ENCODE measurements at regions not wholly inside any gene's neighbourhood (a gene's known extent, or its start where the extent isn't known, plus 50 kb on each side); places are given as distances from the start of the nearest gene placed in this dataset.

DNA sequence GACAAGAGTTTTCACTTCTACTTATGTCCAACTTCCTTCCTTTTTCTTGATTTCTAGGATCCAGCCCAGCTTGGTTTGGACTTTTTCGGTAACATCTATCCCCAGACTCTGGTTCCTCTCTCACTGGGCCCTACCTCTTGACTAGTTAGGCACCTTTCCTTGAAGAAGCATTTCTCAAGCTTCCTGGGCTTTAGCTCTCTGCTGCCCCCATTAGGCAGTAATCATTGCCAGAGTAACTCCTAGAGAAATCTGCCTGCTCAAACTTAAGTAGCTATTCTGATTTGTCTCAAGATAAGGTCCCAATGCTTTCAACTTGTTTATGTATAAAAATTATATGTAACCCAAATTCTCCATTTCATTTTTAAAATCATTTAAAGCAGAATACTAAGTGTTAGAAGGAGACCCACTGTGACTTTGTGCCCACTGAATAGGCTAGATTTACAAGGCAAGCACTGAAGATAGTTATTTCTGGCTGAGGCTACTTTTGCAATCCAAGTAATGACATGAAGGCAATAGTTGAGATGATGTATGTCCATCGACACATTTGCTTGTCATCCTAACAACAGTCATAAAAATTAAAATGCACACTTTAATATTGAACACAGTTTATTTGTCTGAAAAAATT lies 275.0 kb upstream of the G2E3 start:
- Mint-ChIP-seq H3K27me3 (ENCODE audit: insufficient read depth, unreplicated experiment) (no peaks in the 10 kb centered on the region), H3K27ac (ENCODE audit: low read depth, unreplicated experiment) (no peak overlapping the region), H3K4me3 (ENCODE audit: unreplicated experiment) (no peak overlapping the region), H3K4me1 (ENCODE audit: insufficient read depth, unreplicated experiment) (no peaks in the 10 kb centered on the region), H3K36me3 (ENCODE audit: insufficient read depth, unreplicated experiment) (no peaks in the 10 kb centered on the region), H3K9me3 (ENCODE audit: unreplicated experiment) (no peaks in the 10 kb centered on the region)
- intact Hi-C loops (cut with micrococcal nuclease) = no loop called here
- TF ChIP-seq, protein P1, sequence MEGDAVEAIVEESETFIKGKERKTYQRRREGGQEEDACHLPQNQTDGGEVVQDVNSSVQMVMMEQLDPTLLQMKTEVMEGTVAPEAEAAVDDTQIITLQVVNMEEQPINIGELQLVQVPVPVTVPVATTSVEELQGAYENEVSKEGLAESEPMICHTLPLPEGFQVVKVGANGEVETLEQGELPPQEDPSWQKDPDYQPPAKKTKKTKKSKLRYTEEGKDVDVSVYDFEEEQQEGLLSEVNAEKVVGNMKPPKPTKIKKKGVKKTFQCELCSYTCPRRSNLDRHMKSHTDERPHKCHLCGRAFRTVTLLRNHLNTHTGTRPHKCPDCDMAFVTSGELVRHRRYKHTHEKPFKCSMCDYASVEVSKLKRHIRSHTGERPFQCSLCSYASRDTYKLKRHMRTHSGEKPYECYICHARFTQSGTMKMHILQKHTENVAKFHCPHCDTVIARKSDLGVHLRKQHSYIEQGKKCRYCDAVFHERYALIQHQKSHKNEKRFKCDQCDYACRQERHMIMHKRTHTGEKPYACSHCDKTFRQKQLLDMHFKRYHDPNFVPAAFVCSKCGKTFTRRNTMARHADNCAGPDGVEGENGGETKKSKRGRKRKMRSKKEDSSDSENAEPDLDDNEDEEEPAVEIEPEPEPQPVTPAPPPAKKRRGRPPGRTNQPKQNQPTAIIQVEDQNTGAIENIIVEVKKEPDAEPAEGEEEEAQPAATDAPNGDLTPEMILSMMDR (IDR thresholded peaks at IDR 0.05; ENCODE audit: unreplicated experiment) = peak; percentile 73
- DNase-seq (ENCODE audit: unreplicated experiment) = peak; percentile 75
- POLR2A ChIA-PET = interaction anchor here (0.7 to 1.3 kb wide), 5 partner anchors 14 to 339 kb away, joined by 3 to 5 read pairs (median 3); partner anchors contain the start of gene SCFD1
- CTCF ChIA-PET = interaction anchor here (0.5 to 8.2 kb wide), 45 partner anchors 9 to 1505 kb away, joined by 3 to 163 read pairs (median 4); no protein-coding TSS in a partner anchor
- BruUV-seq (replicated peaks) = no TSS peak

DNA sequence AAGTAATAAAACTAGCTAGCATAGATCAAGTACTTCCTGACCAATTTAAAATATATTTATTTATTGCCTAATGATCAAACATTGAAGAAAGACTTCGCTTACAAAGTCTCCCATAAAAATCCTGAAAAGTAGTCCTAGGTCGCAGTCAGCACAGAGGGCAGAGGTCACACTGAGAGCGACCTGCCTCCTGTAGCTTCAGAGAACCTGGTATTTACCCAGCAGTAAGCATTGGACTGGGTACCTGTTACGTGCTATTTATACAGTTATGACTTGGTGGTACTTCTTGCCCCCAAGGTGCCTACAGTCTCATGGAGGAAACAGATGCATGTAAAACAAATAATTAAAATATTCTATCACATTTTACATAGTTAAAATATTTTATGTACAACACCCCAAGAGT lies 274.1 kb upstream of the G2E3 start:
- H3K27ac Mint-ChIP-seq (ENCODE audit: low read depth, unreplicated experiment) = no peak overlapping the region
- POLR2A ChIA-PET = interaction anchor here (0.7 to 1.3 kb wide), 3 partner anchors 13 to 129 kb away, joined by 3 to 5 read pairs (median 3); no protein-coding TSS in a partner anchor
- no peaks in the 10 kb centered on the region for H3K27me3 Mint-ChIP-seq (ENCODE audit: insufficient read depth, unreplicated experiment)
- no peaks in the 10 kb centered on the region for H3K36me3 Mint-ChIP-seq (ENCODE audit: insufficient read depth, unreplicated experiment)
- TF ChIP-seq, protein P1 (IDR thresholded peaks at IDR 0.05; ENCODE audit: unreplicated experiment) = no peak
- intact Hi-C loops (cut with micrococcal nuclease) = no loop called here
- H3K9me3 Mint-ChIP-seq (ENCODE audit: unreplicated experiment) = no peaks in the 10 kb centered on the region
- no peak overlapping the region for H3K4me3 Mint-ChIP-seq (ENCODE audit: unreplicated experiment)
- no peaks in the 10 kb centered on the region for H3K4me1 Mint-ChIP-seq (ENCODE audit: insufficient read depth, unreplicated experiment)
- CTCF ChIA-PET = interaction anchor here (0.9 to 8.2 kb wide), 17 partner anchors 8 to 575 kb away, joined by 3 to 163 read pairs (median 6); no protein-coding TSS in a partner anchor
- DNase-seq (ENCODE audit: unreplicated experiment) = no peak
- BruUV-seq (replicated peaks) = no TSS peak

DNA sequence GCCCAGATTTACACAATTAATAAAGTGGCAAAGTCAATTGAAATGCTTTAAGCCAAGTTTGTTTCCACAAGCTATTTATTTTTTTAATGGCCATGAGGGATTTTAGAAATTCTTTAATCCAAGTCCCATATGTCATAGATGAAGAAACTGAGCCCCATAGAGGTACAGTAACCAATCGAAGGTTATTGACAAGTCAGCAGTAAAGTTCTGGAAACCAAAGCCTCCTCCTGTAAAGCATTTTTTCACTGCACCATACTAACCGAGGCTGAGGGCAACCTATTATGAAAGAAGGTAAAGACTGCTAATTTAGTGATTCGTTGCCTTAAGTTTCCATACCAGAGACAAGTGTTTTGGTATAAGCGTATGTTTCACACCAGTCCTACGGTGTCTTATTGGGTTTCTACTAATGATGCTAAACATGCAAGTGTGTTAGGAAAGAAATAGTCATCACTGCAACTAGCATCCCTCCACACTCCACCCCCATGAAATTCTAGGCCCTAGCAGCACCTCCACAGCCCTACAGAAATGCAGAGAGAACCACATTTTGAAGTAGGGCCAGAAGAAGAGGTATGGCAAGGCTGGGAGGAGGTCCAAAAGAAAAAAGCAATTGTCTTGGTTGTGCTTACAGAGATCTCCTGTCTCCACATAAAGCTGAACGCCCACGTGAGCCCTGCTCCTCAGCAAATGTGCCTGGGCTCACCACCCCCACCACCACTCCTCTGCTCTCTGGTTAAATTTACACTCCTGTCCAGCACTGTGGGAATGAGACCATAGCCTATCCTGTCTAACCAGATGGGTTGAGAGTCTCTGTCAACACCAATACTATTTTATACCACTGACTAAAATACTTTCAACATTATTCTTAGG lies 271.1 kb upstream of the G2E3 start:
- no peaks in the 10 kb centered on the region for H3K27me3 Mint-ChIP-seq (ENCODE audit: insufficient read depth, unreplicated experiment)
- TF ChIP-seq, protein P1 (IDR thresholded peaks at IDR 0.05; ENCODE audit: unreplicated experiment) = no peak
- H3K9me3 Mint-ChIP-seq (ENCODE audit: unreplicated experiment) = no peaks in the 10 kb centered on the region
- BruUV-seq (replicated peaks) = no TSS peak
- intact Hi-C loops (cut with micrococcal nuclease) = no loop called here
- DNase-seq (ENCODE audit: unreplicated experiment) = no peak
- ChIA-PET CTCF (interaction anchor here (0.7 to 8.2 kb wide), 5 partner anchors 11 to 1616 kb away, joined by 3 to 163 read pairs (median 3); no protein-coding TSS in a partner anchor), POLR2A (interaction anchor here (1.0 to 1.2 kb wide), 2 partner anchors 10 to 16 kb away, joined by 3 to 6 read pairs; no protein-coding TSS in a partner anchor)
- no peaks in the 10 kb centered on the region for H3K36me3 Mint-ChIP-seq (ENCODE audit: insufficient read depth, unreplicated experiment)
- no peak overlapping the region for H3K27ac Mint-ChIP-seq (ENCODE audit: low read depth, unreplicated experiment)
- H3K4me1 Mint-ChIP-seq (ENCODE audit: insufficient read depth, unreplicated experiment) = peaks cover 5% of the 10 kb centered on the region
- no peak overlapping the region for H3K4me3 Mint-ChIP-seq (ENCODE audit: unreplicated experiment)

DNA sequence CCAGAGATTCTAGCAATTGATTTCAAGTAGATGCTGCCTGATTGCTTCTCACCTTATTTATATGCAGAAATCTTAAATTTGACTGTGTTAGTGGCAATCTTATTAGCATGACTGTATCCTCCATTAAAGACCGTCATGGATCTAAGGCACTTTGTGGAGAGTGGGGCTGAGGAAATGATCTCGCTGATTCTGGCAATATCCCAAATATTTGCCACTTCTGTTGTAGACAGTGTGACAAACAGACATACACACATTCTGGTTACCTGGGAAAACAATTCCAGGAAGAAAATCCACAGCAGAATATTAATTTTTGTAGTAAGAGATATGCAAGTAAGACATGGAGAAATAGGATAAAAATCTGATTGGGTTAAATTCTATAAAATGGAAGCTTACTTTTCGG lies 269.0 kb upstream of the G2E3 start:
- CTCF ChIA-PET = interaction anchor here (0.6 to 2.6 kb wide), 2 partner anchors 19 to 745 kb away, joined by 3 to 11 read pairs; no protein-coding TSS in a partner anchor
- Mint-ChIP-seq H3K27ac (ENCODE audit: low read depth, unreplicated experiment) (no peak overlapping the region), H3K27me3 (ENCODE audit: insufficient read depth, unreplicated experiment) (no peaks in the 10 kb centered on the region), H3K4me3 (ENCODE audit: unreplicated experiment) (no peak overlapping the region), H3K9me3 (ENCODE audit: unreplicated experiment) (no peaks in the 10 kb centered on the region), H3K4me1 (ENCODE audit: insufficient read depth, unreplicated experiment) (peaks cover 5% of the 10 kb centered on the region), H3K36me3 (ENCODE audit: insufficient read depth, unreplicated experiment) (peaks cover 4% of the 10 kb centered on the region)
- intact Hi-C loops (cut with micrococcal nuclease) = no loop called here
- no TSS peak for BruUV-seq (replicated peaks)
- POLR2A ChIA-PET = interaction anchor here (1.0 kb wide), 1 partner anchor 60 kb away, joined by 3 read pairs; no protein-coding TSS in a partner anchor
- TF ChIP-seq, protein P1 (IDR thresholded peaks at IDR 0.05; ENCODE audit: unreplicated experiment) = no peak
- DNase-seq (ENCODE audit: unreplicated experiment) = no peak
